ENCODE measurements at regions not wholly inside any gene's neighbourhood (a gene's known extent, or its start where the extent isn't known, plus 50 kb on each side); places are given as distances from the start of the nearest gene placed in this dataset.

- TF ChIP-seq, protein P1, sequence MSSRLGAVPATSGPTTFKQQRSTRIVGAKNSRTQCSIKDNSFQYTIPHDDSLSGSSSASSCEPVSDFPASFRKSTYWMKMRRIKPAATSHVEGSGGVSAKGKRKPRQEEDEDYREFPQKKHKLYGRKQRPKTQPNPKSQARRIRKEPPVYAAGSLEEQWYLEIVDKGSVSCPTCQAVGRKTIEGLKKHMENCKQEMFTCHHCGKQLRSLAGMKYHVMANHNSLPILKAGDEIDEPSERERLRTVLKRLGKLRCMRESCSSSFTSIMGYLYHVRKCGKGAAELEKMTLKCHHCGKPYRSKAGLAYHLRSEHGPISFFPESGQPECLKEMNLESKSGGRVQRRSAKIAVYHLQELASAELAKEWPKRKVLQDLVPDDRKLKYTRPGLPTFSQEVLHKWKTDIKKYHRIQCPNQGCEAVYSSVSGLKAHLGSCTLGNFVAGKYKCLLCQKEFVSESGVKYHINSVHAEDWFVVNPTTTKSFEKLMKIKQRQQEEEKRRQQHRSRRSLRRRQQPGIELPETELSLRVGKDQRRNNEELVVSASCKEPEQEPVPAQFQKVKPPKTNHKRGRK (CRISPR knock-in tag; IDR thresholded peaks at IDR 0.05), result no peak
- TF ChIP-seq ZNF709 (CRISPR knock-in tag; IDR thresholded peaks at IDR 0.05) (no peak), HOXA7 (CRISPR knock-in tag; IDR thresholded peaks at IDR 0.05) (no peak), POLR2G (IDR thresholded peaks at IDR 0.05; ENCODE audit: low read depth, low read length) (no peak), NFKB2 (CRISPR knock-in tag; IDR thresholded peaks at IDR 0.05; ENCODE audit: borderline replicate concordance) (no peak)
- TF ChIP-seq, protein P2, sequence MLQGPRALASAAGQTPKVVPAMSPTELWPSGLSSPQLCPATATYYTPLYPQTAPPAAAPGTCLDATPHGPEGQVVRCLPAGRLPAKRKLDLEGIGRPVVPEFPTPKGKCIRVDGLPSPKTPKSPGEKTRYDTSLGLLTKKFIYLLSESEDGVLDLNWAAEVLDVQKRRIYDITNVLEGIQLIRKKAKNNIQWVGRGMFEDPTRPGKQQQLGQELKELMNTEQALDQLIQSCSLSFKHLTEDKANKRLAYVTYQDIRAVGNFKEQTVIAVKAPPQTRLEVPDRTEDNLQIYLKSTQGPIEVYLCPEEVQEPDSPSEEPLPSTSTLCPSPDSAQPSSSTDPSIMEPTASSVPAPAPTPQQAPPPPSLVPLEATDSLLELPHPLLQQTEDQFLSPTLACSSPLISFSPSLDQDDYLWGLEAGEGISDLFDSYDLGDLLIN (CRISPR knock-in tag; IDR thresholded peaks at IDR 0.05; ENCODE audit: borderline replicate concordance), result no peak
Measured at GRCh38 chr5:121025671-121026070, 561.6 kb downstream of the PRR16 start (continued).

- H3K9ac ChIP-seq (ENCODE audit: insufficient read depth, low read depth, low read length), result no peak overlapping the region
- H2AFZ ChIP-seq (ENCODE audit: low read length), result no peak overlapping the region
- TF ChIP-seq POLR2A (IDR thresholded peaks at IDR 0.05; ENCODE audit: insufficient read depth in 1 of 2, low read depth in 2 of 2, low read length in 2 of 2), result no peak
- no peak for TF ChIP-seq RCOR2 (CRISPR knock-in tag; IDR thresholded peaks at IDR 0.05)
- no peak for TF ChIP-seq ERF (CRISPR knock-in tag; IDR thresholded peaks at IDR 0.05)
- no peak for TF ChIP-seq CHCHD3 (CRISPR knock-in tag; IDR thresholded peaks at IDR 0.05)
- TF ChIP-seq CCAR2 (optimal IDR thresholded peaks at IDR 0.05; ENCODE audit: low read depth, low read length), result no peak
- no peaks in the 10 kb centered on the region for H3K9me3 ChIP-seq (ENCODE audit: low read length)
- ChIA-PET CTCF (ENCODE audit: low intra/inter-chr PET ratio, low total read pairs) (no interaction called here), POLR2A (no interaction called here)
- no peak overlapping the region for H3K4me3 ChIP-seq (replicated peaks in 1 of 3; ENCODE audit: insufficient read depth in 1 of 3, low read depth in 2 of 3, low read length in 3 of 3)
- H3K36me3 ChIP-seq (replicated peaks in 1 of 2; ENCODE audit: control insufficient read depth in 1 of 2, insufficient read depth in 2 of 2, low read length in 2 of 2), result no peaks in the 10 kb centered on the region
- no peak overlapping the region for H3K4me2 ChIP-seq (ENCODE audit: low read depth, low read length)
- in situ Hi-C loops (cut with HindIII; ENCODE audit: extremely low pct_ligation_motif_present, low pct_unique_long_range_greater_than_20kb), result no loop called here
- no peaks in the 10 kb centered on the region for H3K4me1 ChIP-seq (ENCODE audit: insufficient read depth, low read length)
- no peaks in the 10 kb centered on the region for H3K79me2 ChIP-seq (ENCODE audit: insufficient read depth, low read length)
- WGBS (ENCODE audit: low lambda C conversion rate), result 4% methylated on average over 3 of the region's 3 CpGs
- FAIRE-seq, result no peak
- ATAC-seq, result no peak
- H3K27ac ChIP-seq (ENCODE audit: extremely low read length, insufficient read depth, low read length), result no peak overlapping the region
- DNase-seq (ENCODE audit: low spot score), result no peak
- BruUV-seq (replicated peaks), result no TSS peak
- no peaks in the 10 kb centered on the region for H4K20me1 ChIP-seq (ENCODE audit: insufficient read depth, low read length)
- no peaks in the 10 kb centered on the region for H3K27me3 ChIP-seq (ENCODE audit: control insufficient read depth in 1 of 2, insufficient read depth in 2 of 2, low read length in 2 of 2)
- intact Hi-C loops (cut with micrococcal nuclease; ENCODE audit: unreplicated experiment), result no loop called here
Measured at GRCh38 chr5:121027636-121028035, 563.5 kb downstream of the PRR16 start.
